HG03196 (cell line): ENCODE measurements at regions not wholly inside any gene's neighbourhood (a gene's known extent, or its start where the extent isn't known, plus 50 kb on each side); places are given as distances from the start of the nearest gene placed in this dataset.
"Not testable (repeated sequence)": the region's sequence is repeated elsewhere in the genome, so short reads cannot be mapped to it uniquely, and the experiment has no call there.

ENCODE experiments used
- ATAC-seq: cut with Tn5 transposase; IDR thresholded peaks from one replicate; pipeline ENCODE4 v1.9.1; 2021; ENCODE audit not compliant: unreplicated experiment

DNA sequence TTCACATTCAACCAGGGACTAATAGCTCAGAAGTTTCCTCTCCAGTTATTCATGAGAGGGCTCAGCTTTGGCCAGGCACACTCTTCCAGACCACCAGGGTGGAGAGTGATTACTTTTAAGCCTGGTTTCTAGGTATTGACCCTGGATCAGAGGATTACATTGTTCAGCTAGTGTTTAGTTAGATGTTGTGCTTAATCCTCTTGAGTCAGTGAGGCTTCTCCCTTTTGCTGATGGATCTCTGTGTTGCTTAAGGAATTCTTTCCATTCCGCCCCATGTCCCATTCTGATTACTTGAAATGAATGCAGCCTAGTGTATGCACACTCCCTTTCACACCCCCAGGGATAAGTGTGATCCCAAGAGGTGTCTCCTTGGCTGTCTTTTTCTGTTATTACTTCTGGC is 271.7 kb upstream of the ANO5 start:
- ATAC-seq, result no peak

GRCh38 chr11:21924262-21924661 is 268.6 kb upstream of the ANO5 start:
- no peak for ATAC-seq

DNA sequence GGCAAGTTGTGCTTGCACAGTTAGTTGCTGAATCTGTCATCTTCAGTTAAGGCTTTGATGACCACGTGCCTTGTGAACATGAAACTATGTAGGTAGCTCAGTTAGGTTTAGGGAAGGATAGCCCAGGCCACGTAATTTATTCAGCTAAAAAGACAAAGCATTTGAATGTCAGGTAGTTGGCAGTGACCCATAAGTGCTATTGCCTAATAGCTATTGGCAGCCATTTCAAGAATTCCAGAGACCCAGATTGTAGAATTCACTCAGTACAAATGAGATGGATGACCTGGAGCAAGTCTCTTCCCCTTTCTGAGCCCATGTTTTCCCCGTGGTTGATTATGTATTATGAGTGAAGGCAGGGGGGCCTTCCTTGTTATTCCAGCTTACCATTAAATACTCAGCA is 265.3 kb upstream of the ANO5 start:
- no peak for ATAC-seq

- no peak for ATAC-seq
Observed at GRCh38 chr11:21928847-21929246, 264.0 kb upstream of the ANO5 start.

- no peak for ATAC-seq
Observed at GRCh38 chr11:21930408-21930807, 262.5 kb upstream of the ANO5 start.

GRCh38 chr11:21931436-21932101 is 261.3 kb upstream of the ANO5 start:
- ATAC-seq, result no peak

- ATAC-seq, result no peak
Observed at GRCh38 chr11:21933095-21933494, 259.8 kb upstream of the ANO5 start.

DNA sequence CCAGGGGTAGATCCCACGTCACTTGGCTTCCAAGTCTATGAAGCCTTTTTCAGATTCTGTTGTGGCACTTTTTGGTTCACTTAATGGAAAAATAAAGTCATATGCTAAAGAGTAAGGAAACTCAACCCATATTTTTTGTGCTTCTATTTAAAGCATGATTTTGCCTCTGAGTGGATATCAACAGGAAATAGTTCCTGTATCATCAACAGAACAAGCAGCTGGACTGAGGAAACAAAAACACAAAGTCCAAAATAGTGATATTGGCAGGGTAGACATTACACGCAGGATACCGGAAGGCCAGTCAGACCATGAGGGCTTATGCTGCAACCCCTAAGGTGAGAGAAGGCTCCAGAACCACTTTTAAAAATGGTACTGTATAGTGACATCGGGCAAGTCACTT is 248.3 kb upstream of the ANO5 start:
- no peak for ATAC-seq

DNA sequence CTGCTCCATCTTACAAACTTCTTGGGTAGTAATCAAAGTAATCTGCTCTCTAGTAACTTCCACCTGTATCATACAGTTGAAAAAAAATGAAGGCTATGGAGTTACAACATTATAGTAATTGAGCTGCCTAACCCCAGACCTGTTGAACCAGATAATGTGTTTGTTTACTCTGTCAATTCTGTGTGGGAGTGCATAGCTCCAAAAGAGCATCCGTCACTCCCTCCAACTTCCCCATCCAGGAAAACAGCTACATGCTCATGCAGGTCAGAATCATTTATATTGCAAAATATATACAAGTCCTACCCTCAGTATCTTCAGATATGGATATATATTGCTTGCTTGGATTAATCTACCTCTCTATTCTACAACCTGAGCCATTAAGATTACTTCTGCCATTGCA is 244.0 kb upstream of the ANO5 start:
- ATAC-seq, result no peak

- no peak for ATAC-seq
Observed at GRCh38 chr11:21949763-21950413, 243.0 kb upstream of the ANO5 start.

GRCh38 chr11:21963013-21963412 is 229.9 kb upstream of the ANO5 start:
- ATAC-seq, result peak; percentile 71

DNA sequence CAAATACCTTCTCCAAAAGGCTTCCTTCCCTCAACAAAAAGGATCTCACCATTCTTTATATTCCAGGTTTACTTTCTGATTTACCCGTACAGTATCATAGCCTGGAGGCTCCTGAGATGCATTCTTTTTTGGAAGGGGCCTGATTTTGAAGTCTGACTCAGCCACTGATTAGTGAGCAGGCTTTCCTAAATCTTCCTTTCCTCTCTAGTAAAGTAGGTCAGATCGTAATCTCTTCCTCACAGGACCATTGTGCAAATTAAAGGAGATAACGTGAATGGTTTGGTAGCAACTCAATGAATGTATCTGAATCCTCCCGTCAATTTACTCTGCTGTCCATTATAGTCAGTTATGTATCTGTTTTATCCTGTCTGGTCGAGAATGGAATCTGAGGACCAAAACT is 227.7 kb upstream of the ANO5 start:
- ATAC-seq, result no peak

- ATAC-seq, result no peak
Observed at GRCh38 chr11:21968702-21969101, 224.2 kb upstream of the ANO5 start.

DNA sequence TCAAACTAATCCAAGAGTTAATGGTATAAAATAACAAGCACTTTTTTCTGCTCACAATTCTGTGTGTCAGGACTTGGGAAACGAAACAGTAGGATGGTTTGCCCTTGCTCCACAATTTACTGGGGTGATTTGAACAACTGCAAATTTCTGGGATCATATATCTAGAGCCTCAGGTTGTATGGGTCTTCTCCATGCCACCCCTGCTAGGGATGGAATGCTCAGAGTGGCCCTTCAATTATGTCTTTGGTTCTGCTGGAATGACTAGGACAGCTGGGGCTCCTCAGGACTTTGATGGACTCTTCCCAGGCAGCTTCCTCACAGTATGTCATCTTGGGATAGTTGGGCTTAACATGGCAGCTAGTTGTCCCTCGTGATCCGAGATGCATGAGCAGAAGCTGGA is 223.0 kb upstream of the ANO5 start:
- ATAC-seq, result no peak

DNA sequence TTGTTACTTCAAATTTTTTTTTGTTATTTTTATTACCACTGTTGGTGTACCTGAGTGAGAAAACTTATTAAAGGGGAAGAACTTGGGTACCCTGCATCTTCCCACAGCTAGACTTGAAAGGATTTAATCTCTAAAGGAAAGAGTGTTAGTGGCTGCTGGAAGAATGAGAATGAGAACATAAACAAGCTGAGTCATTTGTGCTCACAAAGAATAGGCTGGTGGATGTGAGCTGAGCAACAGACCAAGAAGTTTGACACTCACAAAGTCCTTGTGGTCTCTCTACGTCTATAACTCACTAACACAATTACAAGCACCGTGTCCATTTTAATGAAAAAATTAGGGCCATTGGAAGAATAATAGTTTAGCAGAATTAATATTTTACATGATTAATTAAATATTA is 217.6 kb upstream of the ANO5 start:
- no peak for ATAC-seq

DNA sequence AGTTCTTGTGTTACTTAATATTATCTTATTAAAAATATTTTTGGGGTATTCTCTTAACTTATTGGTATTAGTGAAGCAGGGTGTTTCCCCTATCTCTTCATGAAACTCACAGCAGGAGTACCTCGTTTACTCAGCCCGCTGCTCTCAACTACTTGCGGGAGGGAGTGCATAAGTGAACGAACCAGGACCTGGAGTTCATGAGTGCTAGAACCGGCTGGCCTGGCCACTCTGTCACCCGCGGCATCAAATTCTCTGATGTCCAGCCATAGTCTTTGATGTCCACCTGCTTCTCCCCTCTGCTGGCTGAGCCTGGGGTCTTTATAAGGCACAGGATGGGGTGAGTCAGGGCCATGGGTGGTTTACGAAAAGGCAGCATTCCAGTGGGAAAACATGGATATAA is 216.7 kb upstream of the ANO5 start:
- ATAC-seq, result no peak

- ATAC-seq, result no peak
Observed at GRCh38 chr11:21983431-21983830, 209.5 kb upstream of the ANO5 start.

- ATAC-seq, result no peak
Observed at GRCh38 chr11:21986361-21986760, 206.5 kb upstream of the ANO5 start.

DNA sequence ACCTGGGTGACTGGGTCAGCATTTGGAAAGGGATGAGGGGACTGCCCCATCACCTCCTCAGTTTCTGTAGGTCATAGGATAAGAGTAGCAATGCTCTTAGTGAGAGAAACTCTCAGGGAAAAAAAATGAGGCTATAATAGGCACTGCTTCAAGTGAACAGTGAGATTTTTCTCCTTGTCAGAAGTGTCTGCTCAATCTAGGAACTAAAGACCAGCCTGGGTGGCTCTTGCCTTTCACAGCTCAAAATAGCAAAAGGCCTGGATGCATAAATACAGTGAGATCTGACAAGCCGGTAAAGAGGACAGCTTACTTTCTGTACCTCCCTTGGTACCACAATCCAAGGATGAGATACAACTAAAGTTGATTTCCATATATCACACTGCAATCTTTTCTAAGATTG is 205.6 kb upstream of the ANO5 start:
- no peak for ATAC-seq

- ATAC-seq, result no peak
Observed at GRCh38 chr11:21988477-21988876, 204.4 kb upstream of the ANO5 start.

GRCh38 chr11:22001803-22002202 is 191.1 kb upstream of the ANO5 start:
- not testable (repeated sequence) for ATAC-seq

GRCh38 chr11:22006901-22007300 is 186.0 kb upstream of the ANO5 start:
- no peak for ATAC-seq

- ATAC-seq, result no peak
Observed at GRCh38 chr11:22031791-22032190, 161.1 kb upstream of the ANO5 start.
